Effector memory CD4-positive, alpha-beta T cell (primary cell): ENCODE measurements at regions not wholly inside any gene's neighbourhood (a gene's known extent, or its start where the extent isn't known, plus 50 kb on each side); places are given as distances from the start of the nearest gene placed in this dataset.
A peak's percentile ranks its signal among the peaks of the same experiment; 100 is the strongest.

Experiments used
- DNase-seq, 3 donors: peaks; one replicate each; pipeline ENCODE4 v3.0.0-alpha.2; 2020
- H3K27ac ChIP-seq: 2 replicates; pipeline ENCODE4 v1.7.0; 2013; ENCODE audit warnings: mild to moderate bottlenecking, low read length, moderate library complexity; ENCODE audit not compliant: insufficient read depth, poor library complexity, severe bottlenecking
- H3K27me3 ChIP-seq: replicated peaks from 2 replicates; pipeline ENCODE4 v1.7.0; 2013; ENCODE audit warnings: mild to moderate bottlenecking, low read length; ENCODE audit not compliant: insufficient read depth, control insufficient read depth, poor library complexity, severe bottlenecking
- H3K36me3 ChIP-seq: 2 replicates; pipeline ENCODE4 v1.7.0; 2013; ENCODE audit warnings: mild to moderate bottlenecking, low read length, moderate library complexity; ENCODE audit not compliant: control insufficient read depth, insufficient read depth
- H3K4me1 ChIP-seq: 2 replicates; pipeline ENCODE4 v1.7.0; 2013; ENCODE audit warnings: low read length, mild to moderate bottlenecking; ENCODE audit not compliant: control insufficient read depth, insufficient read depth, poor library complexity, severe bottlenecking
- H3K4me3 ChIP-seq: 2 replicates; pipeline ENCODE4 v1.7.0; 2013; ENCODE audit warnings: low read length, low read depth, mild to moderate bottlenecking; ENCODE audit not compliant: insufficient read depth, poor library complexity, severe bottlenecking
- H3K9me3 ChIP-seq: 2 replicates; pipeline ENCODE4 v1.7.0; 2013; ENCODE audit warnings: mild to moderate bottlenecking, low read length, moderate library complexity; ENCODE audit not compliant: control insufficient read depth

DNA sequence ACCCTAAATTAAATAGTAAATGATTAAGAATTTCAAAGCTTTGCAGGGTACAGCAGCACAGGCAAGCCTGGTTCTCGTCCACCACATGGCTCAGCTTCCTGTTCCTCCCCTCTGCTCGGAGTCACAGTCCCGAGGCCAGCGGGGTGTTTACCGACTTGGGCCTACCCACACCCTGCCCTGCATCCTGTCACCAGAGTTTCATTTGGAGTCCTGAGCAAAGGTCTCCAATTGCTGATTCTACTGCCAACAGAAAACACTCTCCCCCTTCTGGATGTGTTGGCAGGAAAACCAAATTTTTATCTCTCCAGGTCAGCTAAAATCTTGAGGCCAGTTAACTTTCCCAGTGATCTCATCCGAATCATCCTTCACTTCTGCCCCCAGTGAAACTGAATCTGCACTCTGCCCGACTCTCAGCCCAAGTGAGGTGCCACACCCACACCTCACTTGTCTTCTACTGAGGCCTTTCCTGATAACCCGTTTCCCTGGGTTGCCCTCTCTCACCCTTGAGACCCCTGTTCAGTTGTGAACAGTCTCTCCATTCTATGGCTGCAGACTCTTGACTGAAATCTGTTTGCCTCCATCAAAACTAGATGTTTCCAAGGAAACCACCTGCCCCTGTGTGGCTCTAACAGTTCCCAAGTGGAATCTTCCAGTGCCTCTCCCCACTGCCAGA, 71.2 kb downstream of the VCPKMT start:
- H3K27me3 ChIP-seq = no peaks in the 10 kb centered on the region
- no peaks in the 10 kb centered on the region for H3K36me3 ChIP-seq
- no peaks in the 10 kb centered on the region for H3K9me3 ChIP-seq
- H3K27ac ChIP-seq = peak overlapping the region; percentile 70
- peaks cover 58% of the 10 kb centered on the region for H3K4me1 ChIP-seq
- peak; percentile 43 to 51 (median 46) for DNase-seq
- no peak overlapping the region for H3K4me3 ChIP-seq

GRCh38 chr14:50045837-50046236, 70.5 kb downstream of the VCPKMT start:
- H3K4me3 ChIP-seq = no peak overlapping the region
- peaks cover 52% of the 10 kb centered on the region for H3K4me1 ChIP-seq
- H3K27ac ChIP-seq = peak overlapping the region; percentile 70
- no peaks in the 10 kb centered on the region for H3K9me3 ChIP-seq
- H3K27me3 ChIP-seq = no peaks in the 10 kb centered on the region
- no peaks in the 10 kb centered on the region for H3K36me3 ChIP-seq
- no peak for DNase-seq

DNA sequence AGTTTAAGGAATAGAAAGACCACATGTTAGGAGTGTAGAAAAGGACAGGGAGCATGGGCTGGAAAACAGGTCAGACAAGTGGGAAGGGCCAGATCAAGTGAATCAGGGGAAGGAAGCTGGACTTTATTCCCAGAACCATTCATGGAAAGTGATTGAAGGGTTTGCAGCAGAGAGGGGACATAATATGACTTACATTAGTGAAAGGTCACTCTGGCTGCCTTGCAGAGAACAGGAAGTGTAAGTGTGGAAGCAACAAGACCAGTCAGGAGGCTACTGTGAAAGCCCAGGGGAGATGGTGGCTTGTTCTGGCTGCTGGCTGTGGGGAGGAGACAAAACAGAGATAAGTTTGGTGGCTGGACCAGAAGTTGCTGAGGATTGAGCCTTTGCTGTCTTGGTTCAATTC, 69.1 kb downstream of the VCPKMT start:
- Histone ChIP-seq H3K27me3 (no peaks in the 10 kb centered on the region), H3K4me3 (no peak overlapping the region), H3K4me1 (peaks cover 39% of the 10 kb centered on the region), H3K27ac (no peak overlapping the region), H3K36me3 (no peaks in the 10 kb centered on the region), H3K9me3 (no peaks in the 10 kb centered on the region)
- DNase-seq = no peak

- Histone ChIP-seq H3K9me3 (no peaks in the 10 kb centered on the region), H3K36me3 (no peaks in the 10 kb centered on the region), H3K4me3 (no peak overlapping the region), H3K27ac (no peak overlapping the region), H3K27me3 (no peaks in the 10 kb centered on the region), H3K4me1 (peaks cover 26% of the 10 kb centered on the region)
- no peak for DNase-seq
These were observed 67.3 kb downstream of the VCPKMT start for GRCh38 chr14:50049093-50049492.

DNA sequence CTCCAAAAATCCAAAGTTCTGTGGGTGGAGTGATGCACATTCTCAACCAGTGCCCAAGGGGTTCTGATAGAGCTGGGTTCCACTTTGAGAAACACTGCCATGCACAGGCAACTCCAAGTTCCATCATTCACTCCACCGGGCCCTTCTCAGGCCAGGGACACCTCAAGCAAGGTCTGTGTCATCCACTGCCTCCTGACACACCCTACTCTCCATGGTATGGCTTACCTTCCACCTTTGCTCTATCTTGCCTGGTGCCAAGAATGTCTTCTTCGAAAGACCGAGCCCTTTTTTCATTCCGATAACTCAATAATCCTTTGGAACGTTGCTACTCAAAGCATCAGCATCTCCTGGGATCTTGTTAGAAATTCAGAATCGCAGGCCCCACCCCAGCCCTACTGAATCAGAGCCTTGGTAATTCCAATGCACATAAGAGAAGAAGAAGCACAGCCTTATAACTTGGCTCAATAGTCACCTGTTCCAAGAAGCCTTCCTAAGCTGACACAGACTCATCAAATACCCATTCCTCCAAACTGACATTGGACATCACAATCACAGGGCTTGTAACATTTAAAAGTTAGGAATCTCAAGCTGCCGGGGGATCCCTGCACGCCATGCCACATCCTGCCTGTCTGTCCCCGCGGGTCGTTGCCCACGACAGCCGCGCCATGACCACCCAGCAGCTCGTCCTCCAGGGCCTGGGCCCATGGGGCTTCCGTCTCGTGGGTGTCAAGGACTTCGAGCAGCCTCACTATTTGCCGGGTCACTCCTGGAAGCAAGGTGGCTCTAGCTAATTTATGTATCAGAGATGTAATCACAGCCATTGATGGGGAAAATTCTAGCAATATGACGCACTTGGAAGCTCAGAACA, 66.4 kb downstream of the VCPKMT start:
- Histone ChIP-seq H3K27ac (no peak overlapping the region), H3K36me3 (no peaks in the 10 kb centered on the region), H3K27me3 (no peaks in the 10 kb centered on the region), H3K4me1 (peaks cover 18% of the 10 kb centered on the region), H3K4me3 (no peak overlapping the region), H3K9me3 (no peaks in the 10 kb centered on the region)
- DNase-seq = no peak

GRCh38 chr14:50051106-50051505, 65.3 kb downstream of the VCPKMT start:
- Histone ChIP-seq H3K4me1 (peaks cover 7% of the 10 kb centered on the region), H3K4me3 (no peak overlapping the region), H3K27me3 (no peaks in the 10 kb centered on the region), H3K36me3 (no peaks in the 10 kb centered on the region), H3K27ac (no peak overlapping the region), H3K9me3 (no peaks in the 10 kb centered on the region)
- no peak for DNase-seq

DNA sequence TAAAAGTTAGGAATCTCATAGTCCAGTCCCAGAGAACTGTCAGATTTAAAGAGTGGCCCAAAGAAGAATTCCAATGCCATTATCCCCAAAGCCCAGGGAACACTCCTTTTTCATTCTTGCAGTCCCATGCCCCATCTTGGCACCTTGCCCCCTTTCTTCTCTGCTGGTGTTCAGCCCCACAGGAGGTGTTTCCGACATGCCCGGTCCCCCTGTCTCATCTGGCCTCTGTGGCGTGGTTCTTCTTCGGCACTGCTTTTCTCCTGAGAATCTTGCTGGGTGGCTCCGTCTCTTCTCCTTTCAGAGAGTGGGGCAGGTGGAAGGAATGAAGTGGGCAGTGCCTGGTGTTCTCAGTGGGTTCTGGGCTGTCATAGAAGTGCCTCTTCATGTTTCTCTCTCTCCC, 64.7 kb downstream of the VCPKMT start:
- Histone ChIP-seq H3K27ac (no peak overlapping the region), H3K27me3 (no peaks in the 10 kb centered on the region), H3K9me3 (no peaks in the 10 kb centered on the region), H3K36me3 (no peaks in the 10 kb centered on the region), H3K4me3 (no peak overlapping the region), H3K4me1 (peaks cover 1% of the 10 kb centered on the region)
- no peak for DNase-seq

- no peaks in the 10 kb centered on the region for H3K9me3 ChIP-seq
- DNase-seq = no peak
- no peaks in the 10 kb centered on the region for H3K27me3 ChIP-seq
- no peak overlapping the region for H3K27ac ChIP-seq
- H3K4me3 ChIP-seq = no peak overlapping the region
- H3K4me1 ChIP-seq = no peaks in the 10 kb centered on the region
- no peaks in the 10 kb centered on the region for H3K36me3 ChIP-seq
These were observed 63.9 kb downstream of the VCPKMT start for GRCh38 chr14:50052517-50052916.

DNA sequence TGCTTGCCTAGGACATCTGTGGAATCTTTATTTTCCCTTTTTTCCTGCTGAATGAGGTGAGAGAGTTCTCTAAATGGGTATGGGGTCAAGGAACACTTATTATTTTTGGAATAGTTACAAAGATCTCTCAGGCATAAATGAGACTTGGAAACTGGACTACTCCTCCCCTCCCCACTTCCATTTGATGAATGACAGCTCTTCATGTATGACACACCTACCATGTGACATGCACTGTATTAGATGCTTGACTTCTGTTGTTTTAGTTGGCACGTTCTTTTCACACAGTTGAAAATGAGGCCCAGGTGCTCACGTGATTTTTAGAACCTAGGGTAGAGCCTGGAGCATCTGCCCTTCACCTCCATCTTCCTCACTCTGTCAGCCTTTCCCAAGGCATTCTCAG, 62.4 kb downstream of the VCPKMT start:
- Histone ChIP-seq H3K4me3 (no peak overlapping the region), H3K9me3 (no peaks in the 10 kb centered on the region), H3K36me3 (no peaks in the 10 kb centered on the region), H3K27me3 (no peaks in the 10 kb centered on the region), H3K4me1 (no peaks in the 10 kb centered on the region), H3K27ac (no peak overlapping the region)
- no peak for DNase-seq

DNA sequence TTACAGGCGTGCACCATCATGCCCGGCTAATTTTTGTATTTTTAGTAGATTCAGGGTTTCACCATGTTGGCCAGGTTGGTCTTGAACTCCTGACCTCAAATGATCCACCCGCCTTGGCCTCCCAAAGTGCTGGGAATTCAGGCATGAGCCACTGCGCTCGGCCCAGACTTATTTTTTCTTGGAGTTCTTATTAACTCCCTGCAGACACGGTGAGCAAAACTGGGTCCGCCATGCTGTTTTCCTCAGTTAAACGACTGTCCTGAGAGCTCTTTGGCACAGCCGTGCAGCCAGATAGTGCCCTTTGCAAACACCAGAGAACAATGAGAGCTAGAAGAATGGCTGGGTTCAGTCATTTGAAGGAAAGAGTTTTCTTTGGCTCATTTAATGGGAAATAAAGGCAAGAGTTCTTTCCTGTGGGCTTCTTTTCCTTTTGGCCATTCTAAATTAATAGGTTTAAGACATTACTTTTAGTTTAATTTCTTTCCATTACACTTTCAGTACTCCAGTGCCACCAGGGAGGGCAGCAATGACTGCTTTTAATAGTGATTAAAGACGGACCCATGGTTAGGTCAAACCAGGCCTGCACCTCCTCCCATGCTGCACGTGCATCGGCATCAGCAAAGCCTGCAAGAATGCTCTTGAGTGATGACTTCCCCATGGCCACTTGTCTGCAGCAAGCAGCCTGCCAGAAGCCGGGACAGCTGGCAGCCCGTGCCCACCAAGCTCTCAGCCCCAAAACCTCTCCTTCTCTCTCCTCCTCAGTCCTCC, 60.7 kb downstream of the VCPKMT start:
- H3K36me3 ChIP-seq = no peaks in the 10 kb centered on the region

More for the DNA sequence above, 60.7 kb downstream of the VCPKMT start:
- Histone ChIP-seq H3K4me1 (peaks cover 7% of the 10 kb centered on the region), H3K27ac (no peak overlapping the region), H3K27me3 (no peaks in the 10 kb centered on the region), H3K9me3 (no peaks in the 10 kb centered on the region), H3K4me3 (no peak overlapping the region)
- no peak for DNase-seq
